Erythroblast (primary cell): ENCODE measurements at regions not wholly inside any gene's neighbourhood (a gene's known extent, or its start where the extent isn't known, plus 50 kb on each side); places are given as distances from the start of the nearest gene placed in this dataset.

Experiments used
- GATA1 ChIP-seq: IDR thresholded peaks from 2 replicates; pipeline ENCODE4 v1.6.1; 2011; ENCODE audit warnings: low read depth, mild to moderate bottlenecking, control low read depth, low read length, moderate library complexity
- POLR2A ChIP-seq: IDR thresholded peaks from 2 replicates; pipeline ENCODE4 v1.6.1; 2011; ENCODE audit warnings: mild to moderate bottlenecking, low read length

DNA sequence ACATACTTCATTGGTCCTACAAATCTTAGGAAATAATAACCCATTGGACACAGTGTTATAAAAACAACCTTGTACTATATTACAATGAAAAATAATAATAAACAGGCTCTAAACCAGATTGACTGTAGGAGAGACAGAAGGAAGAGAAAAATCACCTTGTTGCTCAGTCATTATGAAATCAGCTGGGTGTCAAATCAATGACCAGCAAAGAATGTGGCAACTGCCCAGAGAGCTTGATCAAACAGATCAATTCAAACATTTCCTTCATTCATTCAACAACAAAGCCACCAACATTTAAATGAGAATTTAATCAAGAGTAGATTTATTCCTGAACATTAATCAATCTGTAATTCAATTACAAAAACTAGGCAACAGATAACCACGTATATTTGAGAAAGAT is 671.9 kb upstream of the CHAC2 start:
- TF ChIP-seq POLR2A, result no peak
- no peak for TF ChIP-seq GATA1
